ENCODE measurements at regions not wholly inside any gene's neighbourhood (a gene's known extent, or its start where the extent isn't known, plus 50 kb on each side); places are given as distances from the start of the nearest gene placed in this dataset.

DNA sequence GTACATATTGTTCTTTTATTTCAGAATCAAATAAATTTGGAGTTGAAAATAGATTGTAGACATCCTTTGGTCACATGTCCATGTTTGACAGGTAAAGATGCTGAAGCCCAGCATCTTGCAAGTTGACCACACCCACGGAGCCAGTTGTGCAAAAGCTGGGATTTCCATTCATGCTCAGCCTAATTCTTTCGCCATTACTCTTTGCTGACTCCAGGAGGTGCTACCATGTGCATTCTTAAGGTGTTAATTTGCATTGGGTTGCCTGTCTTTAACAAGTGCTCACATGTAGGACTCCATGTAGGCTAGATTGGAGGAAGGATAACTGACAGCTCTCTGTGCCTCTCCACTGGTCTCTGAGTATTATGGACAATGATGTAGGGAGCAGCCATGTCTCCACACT, 660.7 kb downstream of the LMO4 start:
- TF ChIP-seq, protein P1, sequence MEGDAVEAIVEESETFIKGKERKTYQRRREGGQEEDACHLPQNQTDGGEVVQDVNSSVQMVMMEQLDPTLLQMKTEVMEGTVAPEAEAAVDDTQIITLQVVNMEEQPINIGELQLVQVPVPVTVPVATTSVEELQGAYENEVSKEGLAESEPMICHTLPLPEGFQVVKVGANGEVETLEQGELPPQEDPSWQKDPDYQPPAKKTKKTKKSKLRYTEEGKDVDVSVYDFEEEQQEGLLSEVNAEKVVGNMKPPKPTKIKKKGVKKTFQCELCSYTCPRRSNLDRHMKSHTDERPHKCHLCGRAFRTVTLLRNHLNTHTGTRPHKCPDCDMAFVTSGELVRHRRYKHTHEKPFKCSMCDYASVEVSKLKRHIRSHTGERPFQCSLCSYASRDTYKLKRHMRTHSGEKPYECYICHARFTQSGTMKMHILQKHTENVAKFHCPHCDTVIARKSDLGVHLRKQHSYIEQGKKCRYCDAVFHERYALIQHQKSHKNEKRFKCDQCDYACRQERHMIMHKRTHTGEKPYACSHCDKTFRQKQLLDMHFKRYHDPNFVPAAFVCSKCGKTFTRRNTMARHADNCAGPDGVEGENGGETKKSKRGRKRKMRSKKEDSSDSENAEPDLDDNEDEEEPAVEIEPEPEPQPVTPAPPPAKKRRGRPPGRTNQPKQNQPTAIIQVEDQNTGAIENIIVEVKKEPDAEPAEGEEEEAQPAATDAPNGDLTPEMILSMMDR (conservative IDR thresholded peaks at IDR 0.05), result no peak
- no peak for TF ChIP-seq ZFX (IDR thresholded peaks at IDR 0.05)

Data from C4-2B (cell line).